Uterus (tissue), 3 donors: ENCODE measurements at regions not wholly inside any gene's neighbourhood (a gene's known extent, or its start where the extent isn't known, plus 50 kb on each side); places are given as distances from the start of the nearest gene placed in this dataset.

Source experiments
- DNase-seq, 2 donors: peaks; one replicate each; pipeline ENCODE4 v3.0.0-alpha.2; 2019 to 2020
- H3K27ac ChIP-seq, 2 donors: fragments of 200-600 bp; sonication (generic); 1 replicate in 1 of 2; 2 replicates in 1 of 2; pipeline ENCODE4 v1.5.1; 2016 to 2018
- H3K27me3 ChIP-seq, 2 donors: fragments of 200-600 bp; sonication (generic); one replicate each; pipeline ENCODE4 v1.5.1; 2018 to 2019; ENCODE audit warnings: control low read depth in 1 of 2
- H3K36me3 ChIP-seq, 2 donors: fragments of 200-600 bp; sonication (generic); one replicate each; pipeline ENCODE4 v1.5.1; 2019; ENCODE audit warnings: control low read depth in 1 of 2
- H3K4me1 ChIP-seq, 2 donors: fragments of 200-600 bp; sonication (generic); one replicate each; pipeline ENCODE4 v1.5.1; 2018 to 2019; ENCODE audit warnings: control low read depth in 1 of 2
- H3K4me3 ChIP-seq, 2 donors: fragments of 200-600 bp; sonication (generic); 1 replicate in 1 of 2; 2 replicates in 1 of 2; pipeline ENCODE4 v1.5.1; 2018 to 2019; ENCODE audit warnings: mild to moderate bottlenecking in 1 of 2
- H3K9me3 ChIP-seq, 2 donors: fragments of 200-600 bp; sonication (generic); one replicate each; pipeline ENCODE4 v1.5.1; 2019; ENCODE audit warnings: control low read depth in 1 of 2
- POLR2A ChIP-seq, 2 donors: fragments of 450-650 bp; IDR thresholded peaks; one replicate each; pipeline ENCODE4 v1.6.1; 2016; ENCODE audit warnings: antibody characterized with exemption in 2 of 2, mild to moderate bottlenecking in 1 of 2, moderate library complexity in 1 of 2
- intact Hi-C: fragments of 100-400 bp; cut with DNase I; formaldehyde crosslinking; loops from one replicate; pipeline ENCODE4 v1.15.1; 2023; ENCODE audit warnings: low total_unique reads
- TF ChIP-seq, protein P1 (sequence below), 4 experiments: fragments of 200-600 bp in 2 of 4; fragments of 450-650 bp in 2 of 4; sonication (generic) in 2 of 4; IDR thresholded peaks; one replicate each; pipeline ENCODE4 v1.5.1; 2016 to 2019; ENCODE audit warnings: antibody characterized with exemption in 4 of 4, mild to moderate bottlenecking in 2 of 4, moderate library complexity in 1 of 4
- donor health status: DM: yes; HTN: yes; CAD: no.

DNA sequence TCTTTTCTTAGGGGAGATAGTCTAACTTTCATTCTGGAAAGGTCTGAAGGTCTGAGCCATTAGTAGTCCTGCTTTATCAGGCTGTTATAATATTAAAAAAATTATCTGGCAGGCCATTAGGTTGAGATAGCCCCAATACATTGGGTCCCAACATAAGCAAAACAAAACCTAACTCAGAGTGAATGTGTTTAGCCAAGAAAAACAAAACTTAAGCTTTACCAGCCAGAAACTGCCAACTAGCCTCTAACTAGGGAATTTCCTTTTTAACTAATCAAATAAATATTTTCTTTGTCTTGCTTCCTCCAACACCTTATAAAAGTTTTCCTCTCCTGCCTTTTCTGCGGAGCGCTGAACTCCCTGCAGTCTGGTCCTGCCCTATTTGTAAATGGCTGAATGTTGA, 1137.7 kb upstream of the CNTN5 start:
- Histone ChIP-seq H3K36me3 (no peaks in the 10 kb centered on the region), H3K27ac (no peak overlapping the region), H3K9me3 (no peaks in the 10 kb centered on the region), H3K4me1 (no peaks in the 10 kb centered on the region), H3K27me3 (no peaks in the 10 kb centered on the region), H3K4me3 (no peak overlapping the region)
- TF ChIP-seq POLR2A (IDR thresholded peaks at IDR 0.05), result no peak
- TF ChIP-seq, protein P1, sequence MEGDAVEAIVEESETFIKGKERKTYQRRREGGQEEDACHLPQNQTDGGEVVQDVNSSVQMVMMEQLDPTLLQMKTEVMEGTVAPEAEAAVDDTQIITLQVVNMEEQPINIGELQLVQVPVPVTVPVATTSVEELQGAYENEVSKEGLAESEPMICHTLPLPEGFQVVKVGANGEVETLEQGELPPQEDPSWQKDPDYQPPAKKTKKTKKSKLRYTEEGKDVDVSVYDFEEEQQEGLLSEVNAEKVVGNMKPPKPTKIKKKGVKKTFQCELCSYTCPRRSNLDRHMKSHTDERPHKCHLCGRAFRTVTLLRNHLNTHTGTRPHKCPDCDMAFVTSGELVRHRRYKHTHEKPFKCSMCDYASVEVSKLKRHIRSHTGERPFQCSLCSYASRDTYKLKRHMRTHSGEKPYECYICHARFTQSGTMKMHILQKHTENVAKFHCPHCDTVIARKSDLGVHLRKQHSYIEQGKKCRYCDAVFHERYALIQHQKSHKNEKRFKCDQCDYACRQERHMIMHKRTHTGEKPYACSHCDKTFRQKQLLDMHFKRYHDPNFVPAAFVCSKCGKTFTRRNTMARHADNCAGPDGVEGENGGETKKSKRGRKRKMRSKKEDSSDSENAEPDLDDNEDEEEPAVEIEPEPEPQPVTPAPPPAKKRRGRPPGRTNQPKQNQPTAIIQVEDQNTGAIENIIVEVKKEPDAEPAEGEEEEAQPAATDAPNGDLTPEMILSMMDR (IDR thresholded peaks at IDR 0.05), result no peak
- DNase-seq, result no peak
- intact Hi-C loops, result no loop called here

DNA sequence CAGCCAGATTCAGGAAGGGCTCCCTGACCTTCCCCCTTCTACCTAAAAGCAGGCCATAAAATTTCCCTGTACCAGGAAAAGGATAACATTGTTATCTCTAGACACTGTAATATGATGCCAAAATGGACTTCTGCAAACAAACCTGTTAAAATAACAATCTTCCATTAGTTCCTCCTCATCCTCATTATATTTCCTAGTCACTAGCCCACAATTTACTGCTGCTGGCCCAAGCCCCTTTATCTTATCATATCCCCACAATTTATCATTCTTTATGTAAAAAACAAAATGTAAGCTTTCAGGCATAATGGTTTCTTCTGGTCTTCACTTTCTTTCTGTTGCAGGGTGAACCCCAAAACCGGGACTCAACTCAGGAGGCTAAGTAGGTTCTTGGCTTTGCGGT, 1132.1 kb upstream of the CNTN5 start:
- Histone ChIP-seq H3K4me3 (no peak overlapping the region), H3K36me3 (no peaks in the 10 kb centered on the region), H3K27ac (no peak overlapping the region), H3K27me3 (no peaks in the 10 kb centered on the region), H3K9me3 (no peaks in the 10 kb centered on the region), H3K4me1 (no peaks in the 10 kb centered on the region)
- TF ChIP-seq POLR2A (IDR thresholded peaks at IDR 0.05), result no peak
- TF ChIP-seq, protein P1 (IDR thresholded peaks at IDR 0.05), result no peak
- intact Hi-C loops, result no loop called here
- DNase-seq, result no peak

DNA sequence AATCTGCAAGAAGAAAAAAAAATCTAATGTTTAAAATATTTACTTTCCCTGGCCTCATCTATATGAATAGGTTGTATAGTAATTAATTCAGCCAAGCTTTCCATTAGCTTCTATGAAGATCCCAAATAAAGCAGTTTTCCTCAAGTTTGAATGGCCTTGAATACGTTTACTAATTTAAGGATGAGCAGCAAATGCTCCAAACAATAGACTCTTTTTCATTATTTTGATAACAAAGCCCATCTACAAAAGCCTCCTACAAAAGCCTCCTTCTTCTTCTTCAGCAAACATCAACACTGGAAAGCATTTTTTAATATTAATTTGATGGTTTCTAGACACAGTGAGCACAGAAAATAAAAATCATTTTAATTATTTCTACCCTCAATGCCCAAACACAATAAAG, 1130.3 kb upstream of the CNTN5 start:
- DNase-seq, result no peak
- no peak for TF ChIP-seq POLR2A (IDR thresholded peaks at IDR 0.05)
- TF ChIP-seq, protein P1 (IDR thresholded peaks at IDR 0.05), result no peak
- H3K27ac ChIP-seq, result no peak overlapping the region
- no peaks in the 10 kb centered on the region for H3K4me1 ChIP-seq
- no peaks in the 10 kb centered on the region for H3K27me3 ChIP-seq
- no peaks in the 10 kb centered on the region for H3K36me3 ChIP-seq
- H3K9me3 ChIP-seq, result no peaks in the 10 kb centered on the region
- intact Hi-C loops, result no loop called here
- H3K4me3 ChIP-seq, result no peak overlapping the region

DNA sequence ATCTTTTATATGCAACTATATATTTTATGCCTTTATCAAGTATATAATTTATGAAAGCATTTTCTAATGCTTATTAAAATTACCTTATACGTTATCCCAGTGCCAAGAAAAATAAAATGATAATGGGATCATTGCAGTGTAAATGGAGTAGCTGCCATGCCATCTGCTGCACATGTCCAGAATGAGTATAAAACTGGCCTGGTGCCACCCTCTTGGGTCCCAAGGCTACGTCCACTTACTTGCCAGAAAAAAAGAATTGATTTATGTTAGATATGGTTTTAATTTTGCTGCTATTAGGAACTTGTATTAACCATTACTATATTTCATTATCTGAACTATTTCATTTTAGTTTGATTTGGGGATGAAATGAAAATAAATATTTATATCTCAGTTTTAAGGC, 1127.1 kb upstream of the CNTN5 start:
- no peak for DNase-seq
- TF ChIP-seq, protein P1 (IDR thresholded peaks at IDR 0.05), result no peak
- TF ChIP-seq POLR2A (IDR thresholded peaks at IDR 0.05), result no peak
- H3K27ac ChIP-seq, result no peak overlapping the region
- intact Hi-C loops, result no loop called here
- no peaks in the 10 kb centered on the region for H3K27me3 ChIP-seq
- H3K36me3 ChIP-seq, result no peaks in the 10 kb centered on the region
- H3K4me1 ChIP-seq, result no peaks in the 10 kb centered on the region
- no peak overlapping the region for H3K4me3 ChIP-seq
- H3K9me3 ChIP-seq, result no peaks in the 10 kb centered on the region

DNA sequence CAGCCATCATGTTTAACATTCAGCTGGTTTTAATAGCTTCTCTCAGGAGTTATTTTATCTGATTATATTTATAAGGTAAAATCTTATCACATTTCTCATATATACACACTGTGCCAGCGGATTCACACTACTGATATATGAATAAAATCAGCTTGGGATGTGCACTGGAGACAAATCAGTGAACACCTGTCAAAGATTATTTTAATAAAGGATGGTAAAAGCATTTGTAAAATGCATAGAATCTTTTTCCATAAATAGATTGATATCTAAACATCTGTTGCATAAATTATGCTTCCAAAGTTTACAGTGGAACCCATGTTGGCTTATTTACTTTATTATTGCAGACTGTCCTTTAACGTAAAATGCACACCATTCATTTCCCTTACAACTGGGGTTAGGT, 1125.8 kb upstream of the CNTN5 start:
- intact Hi-C loops, result no loop called here

More for the DNA sequence above, 1125.8 kb upstream of the CNTN5 start:
- Histone ChIP-seq H3K9me3 (no peaks in the 10 kb centered on the region), H3K4me1 (no peaks in the 10 kb centered on the region), H3K27me3 (no peaks in the 10 kb centered on the region), H3K4me3 (no peak overlapping the region), H3K36me3 (no peaks in the 10 kb centered on the region), H3K27ac (no peak overlapping the region)
- no peak for DNase-seq
- TF ChIP-seq, protein P1 (IDR thresholded peaks at IDR 0.05), result no peak
- TF ChIP-seq POLR2A (IDR thresholded peaks at IDR 0.05), result no peak
